ENCODE measurements at regions not wholly inside any gene's neighbourhood (a gene's known extent, or its start where the extent isn't known, plus 50 kb on each side); places are given as distances from the start of the nearest gene placed in this dataset.

- DNase-seq, result no peak
Observed at GRCh38 chr3:6532101-6532500, 328.8 kb upstream of the GRM7 start.

DNA sequence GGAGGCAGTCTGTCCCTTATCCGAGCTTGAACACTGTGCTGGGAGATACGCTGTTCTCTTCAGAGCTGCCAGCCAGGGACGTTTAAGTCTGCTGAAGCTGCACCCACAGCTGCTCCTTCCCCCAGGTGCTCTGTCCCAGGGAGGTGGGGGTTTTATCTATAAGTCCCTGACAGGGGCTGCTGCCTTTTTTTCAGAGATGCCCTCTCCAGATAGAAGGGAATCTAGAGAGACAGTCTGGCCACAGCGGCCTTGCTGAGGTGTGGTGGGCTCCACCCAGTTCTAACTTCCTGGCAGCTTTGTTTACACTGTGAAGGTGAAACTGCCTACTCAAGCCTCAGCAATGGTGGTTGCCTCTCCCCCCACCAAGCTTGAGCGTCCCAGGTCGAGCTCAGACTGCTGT is 319.9 kb upstream of the GRM7 start:
- no peak for DNase-seq

DNA sequence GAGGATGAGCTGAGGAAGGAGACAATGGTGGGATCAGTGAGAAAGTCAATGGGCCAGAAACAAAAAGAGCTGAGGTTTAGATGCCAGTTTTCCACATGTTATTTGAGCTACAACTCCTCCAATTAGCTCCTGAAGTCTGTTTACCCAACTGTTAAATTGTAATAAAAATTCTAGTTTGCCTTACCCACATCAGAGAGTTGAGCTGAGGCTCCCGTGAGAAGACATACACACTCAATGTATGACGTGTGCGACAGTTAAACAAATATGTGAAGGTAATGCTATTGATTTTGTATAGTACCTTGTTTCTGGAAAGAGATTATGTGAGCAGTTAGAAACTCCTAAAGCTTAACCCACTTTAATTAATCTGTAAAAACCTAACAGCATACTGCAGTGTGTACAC is 318.1 kb upstream of the GRM7 start:
- no peak for DNase-seq

DNA sequence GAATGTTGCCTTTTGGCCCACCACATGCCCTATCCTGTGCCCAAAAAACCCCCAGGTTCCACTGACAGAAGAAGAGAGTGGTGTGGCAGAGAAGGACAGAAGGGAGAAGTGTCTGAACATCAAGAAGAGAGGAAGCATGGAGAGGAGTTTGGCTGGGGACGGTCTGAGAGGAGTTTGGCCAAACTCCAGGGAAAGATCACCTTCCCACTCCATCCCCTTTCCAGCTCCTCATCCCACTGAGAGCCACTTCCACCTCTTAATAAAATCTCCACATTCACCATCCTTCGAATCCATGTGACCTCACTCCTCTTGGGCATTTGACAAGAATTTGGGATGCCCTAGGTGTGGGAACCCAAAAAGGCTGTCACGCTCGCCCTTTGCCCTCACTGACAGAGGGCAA is 311.6 kb upstream of the GRM7 start:
- DNase-seq, result no peak

DNA sequence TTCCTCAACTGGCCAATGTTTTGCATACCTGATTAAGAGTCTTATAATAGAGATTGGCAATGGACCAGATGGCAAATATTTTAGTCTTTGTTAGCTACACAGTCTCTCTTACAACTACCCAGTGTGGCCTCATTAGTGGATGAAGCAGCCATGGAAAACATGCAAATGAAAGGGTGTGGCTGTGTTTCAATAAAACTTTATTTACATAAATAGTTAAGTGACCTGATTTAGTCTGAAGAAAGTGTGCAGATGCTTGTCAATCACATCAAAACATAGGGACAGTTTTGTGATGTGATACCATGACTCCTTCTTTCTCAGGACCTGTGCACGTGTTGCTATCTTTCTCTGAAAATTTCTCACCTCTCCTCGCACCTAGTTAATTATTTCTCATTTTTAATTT is 309.8 kb upstream of the GRM7 start:
- no peak for DNase-seq

DNA sequence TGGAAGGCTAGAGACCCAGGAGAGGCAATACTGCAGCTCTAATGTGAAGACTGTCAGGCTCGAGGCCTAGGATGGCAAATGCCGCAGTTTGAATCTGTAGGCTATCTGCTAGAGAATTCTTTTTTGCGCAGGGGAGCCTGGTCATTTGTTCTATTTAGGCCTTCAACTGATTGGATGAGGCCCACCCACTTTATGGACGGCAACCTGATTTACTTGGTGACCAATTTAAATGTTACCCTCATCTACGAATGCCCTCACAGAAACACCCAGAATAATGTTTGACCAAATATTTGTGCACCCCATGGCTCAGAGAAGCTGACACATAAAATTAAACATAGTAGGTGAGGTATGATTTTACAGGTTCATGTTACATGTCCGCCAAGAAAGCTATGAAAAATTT is 300.7 kb upstream of the GRM7 start:
- no peak for DNase-seq

DNA sequence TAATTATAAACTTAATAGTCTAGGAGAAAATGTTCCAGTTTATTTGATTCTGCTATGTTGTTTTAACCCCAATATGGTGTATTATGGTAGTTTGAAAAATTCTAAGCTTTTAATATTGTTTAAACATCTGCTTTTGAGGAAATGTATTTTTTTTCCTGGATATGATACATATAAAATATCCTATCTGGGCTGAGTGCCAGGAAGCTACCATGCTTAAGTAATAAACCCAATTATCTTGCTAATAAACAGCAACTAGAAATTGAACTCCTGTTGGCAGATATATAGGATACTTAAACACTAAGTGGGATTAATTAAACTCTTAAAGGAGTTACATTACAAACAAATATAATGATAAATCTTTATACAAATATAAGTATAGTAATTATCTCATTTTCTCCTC is 293.7 kb upstream of the GRM7 start:
- DNase-seq, result no peak

- no peak for DNase-seq
Observed at GRCh38 chr3:6568999-6569493, 291.9 kb upstream of the GRM7 start.

DNA sequence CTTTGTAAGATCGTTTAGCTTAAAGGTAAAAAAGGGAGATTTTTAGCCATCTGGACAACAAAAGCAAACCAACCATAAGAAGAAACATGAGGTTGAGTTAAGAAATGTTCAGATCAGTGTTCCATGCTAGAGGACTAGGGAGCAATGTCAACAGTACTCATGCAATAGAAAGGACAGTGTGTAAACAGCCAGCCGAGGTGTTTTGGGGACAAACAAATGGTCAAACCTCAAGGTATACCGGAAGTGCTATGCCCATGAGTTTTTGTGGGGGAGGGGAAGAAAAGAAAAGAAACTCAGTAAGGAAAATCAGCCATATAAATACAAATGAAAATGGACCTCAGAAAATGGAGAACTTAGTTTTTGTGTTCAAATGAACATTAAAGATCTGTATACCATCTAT is 289.5 kb upstream of the GRM7 start:
- DNase-seq, result no peak

DNA sequence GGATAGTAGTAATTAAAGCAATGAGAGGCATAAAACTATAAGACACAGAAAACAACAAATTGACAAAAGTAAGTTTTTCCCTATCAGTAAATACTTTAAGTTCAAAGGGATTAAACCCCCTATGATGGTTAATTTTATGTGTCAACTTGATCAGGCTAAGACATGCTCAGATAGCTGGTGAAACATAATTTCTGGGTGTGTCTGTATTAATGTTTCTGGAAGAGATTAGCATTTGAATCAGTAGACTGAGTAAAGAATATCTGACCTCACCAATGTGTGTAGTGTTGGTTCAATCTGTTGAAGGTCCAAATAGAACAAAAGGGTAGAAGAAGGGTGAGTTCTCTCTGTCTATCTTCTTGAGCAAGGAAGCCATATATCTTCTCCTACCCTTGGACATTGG is 283.3 kb upstream of the GRM7 start:
- no peak for DNase-seq

- DNase-seq, result no peak
Observed at GRCh38 chr3:6578526-6578925, 282.4 kb upstream of the GRM7 start.

DNA sequence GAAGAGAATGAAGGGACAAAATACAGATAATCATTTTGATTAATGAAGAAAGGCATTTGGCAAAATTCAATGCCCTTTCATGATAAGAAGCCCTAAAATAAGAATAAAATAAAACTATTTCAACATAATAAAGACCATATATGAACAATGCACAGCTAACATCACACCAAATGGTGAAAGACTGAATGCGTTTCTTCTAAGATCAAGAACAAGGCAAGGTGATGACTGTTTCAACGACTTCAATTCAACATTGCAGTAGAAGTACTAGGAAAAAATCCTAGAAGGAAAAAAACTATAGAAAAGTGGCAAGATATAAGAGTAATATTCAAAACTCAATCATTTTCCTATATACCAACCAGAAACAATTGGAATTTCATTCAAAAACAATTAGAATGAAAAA is 280.1 kb upstream of the GRM7 start:
- no peak for DNase-seq

- DNase-seq, result no peak
Observed at GRCh38 chr3:6585360-6585759, 275.6 kb upstream of the GRM7 start.

DNA sequence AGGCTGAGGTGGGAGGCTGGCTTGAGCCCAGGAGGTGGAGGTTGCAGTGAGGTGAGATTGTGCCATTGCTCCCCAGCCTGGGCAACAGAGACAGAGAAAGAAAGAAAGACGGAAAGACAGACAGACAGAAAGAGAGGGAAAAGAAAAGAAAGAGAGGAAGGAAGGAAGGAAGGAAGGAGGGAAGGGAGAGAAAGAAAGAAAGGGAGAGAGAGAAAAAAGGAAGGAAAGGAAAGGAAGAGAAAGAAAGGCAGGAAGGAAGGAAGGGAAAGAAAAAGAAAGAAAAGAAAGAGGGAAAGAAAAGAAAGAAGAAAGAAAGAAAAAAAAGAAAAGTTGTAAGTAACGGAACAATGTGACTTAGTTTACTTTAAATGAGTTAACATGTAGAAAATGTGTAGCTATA is 260.7 kb upstream of the GRM7 start:
- DNase-seq, result no peak

GRCh38 chr3:6601374-6601773 is 259.5 kb upstream of the GRM7 start:
- no peak for DNase-seq

DNA sequence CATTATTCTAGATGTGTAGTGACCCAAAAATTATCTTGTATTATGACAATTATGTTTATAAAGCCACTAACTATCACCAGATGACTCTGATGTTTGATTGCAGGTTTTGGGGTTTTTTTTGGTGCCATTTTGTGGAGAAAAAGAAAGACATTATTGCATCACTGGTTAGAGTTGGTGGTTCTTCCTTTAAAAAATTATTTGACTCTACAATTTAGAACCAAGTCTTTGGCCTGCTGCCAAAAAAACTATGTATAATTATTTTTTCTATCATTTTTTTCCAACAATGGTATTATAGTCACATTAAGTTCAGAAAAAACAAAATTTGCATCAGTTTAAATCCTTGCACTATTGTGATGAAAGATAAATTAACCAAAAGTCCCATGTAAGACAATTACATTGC is 258.6 kb upstream of the GRM7 start:
- no peak for DNase-seq

DNA sequence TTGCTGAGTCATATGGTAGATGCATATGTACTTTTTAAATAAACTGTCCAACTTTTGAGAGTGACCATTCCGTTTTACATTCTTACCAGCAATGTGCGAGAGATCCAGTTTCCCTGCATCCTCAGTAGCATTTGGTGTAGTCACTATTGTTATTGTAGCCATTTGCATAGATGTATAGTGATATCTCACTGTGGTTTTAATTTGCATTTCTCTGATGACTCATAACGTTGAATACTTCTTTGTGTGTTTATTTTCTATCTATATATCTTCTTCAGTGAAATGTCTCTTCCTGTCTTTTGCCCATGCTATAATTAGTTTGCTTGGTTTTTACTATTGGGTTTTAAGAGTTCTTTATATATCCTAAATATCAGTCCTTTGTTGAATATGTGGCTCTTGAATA is 255.7 kb upstream of the GRM7 start:
- no peak for DNase-seq

- DNase-seq, result no peak
Observed at GRCh38 chr3:6608843-6609242, 252.1 kb upstream of the GRM7 start.

DNA sequence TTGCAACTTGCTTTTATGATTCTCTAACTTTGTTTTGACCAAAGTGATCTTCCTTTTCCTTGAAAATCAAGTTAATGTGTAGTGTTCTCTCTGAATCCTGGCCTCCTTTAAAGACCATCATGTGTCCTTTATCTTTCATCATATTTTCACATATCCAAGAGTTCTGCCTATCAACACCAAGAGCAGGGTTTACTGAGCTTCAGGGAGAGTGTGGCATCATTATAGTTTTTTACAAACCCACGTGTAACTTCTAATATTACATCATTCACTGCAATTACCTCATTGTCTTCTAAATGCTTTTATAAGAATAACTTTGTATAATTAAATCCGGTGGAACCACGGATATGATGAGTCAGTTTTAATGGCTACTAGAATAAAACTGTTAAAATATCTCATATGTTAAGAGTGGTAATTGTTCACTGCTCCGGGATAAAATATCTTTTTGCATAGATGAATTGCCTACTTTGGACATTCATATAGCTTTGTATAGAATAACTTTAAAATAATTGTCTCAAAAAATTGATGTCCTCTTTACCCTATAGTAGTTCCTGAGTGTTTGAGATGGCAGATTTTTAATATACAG is 248.8 kb upstream of the GRM7 start:
- no peak for DNase-seq

DNA sequence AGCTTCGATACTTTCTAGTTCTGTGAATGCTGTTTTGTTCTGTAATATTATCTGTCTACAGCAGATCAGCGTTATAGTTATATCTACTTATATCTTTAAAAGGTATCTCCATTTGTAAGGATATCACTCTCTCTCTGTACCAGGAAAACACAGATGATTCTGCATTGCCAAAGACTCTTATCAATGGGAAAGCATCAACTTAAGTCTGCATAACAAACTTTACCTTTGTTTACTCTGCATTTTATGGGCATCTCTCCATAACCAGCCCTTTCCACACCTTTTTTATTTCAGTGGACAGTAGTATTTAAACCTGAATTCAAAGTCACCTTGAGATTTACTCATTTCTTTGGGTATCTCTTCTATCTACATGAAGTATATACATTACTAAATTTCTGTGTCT is 238.7 kb upstream of the GRM7 start:
- DNase-seq, result no peak

DNA sequence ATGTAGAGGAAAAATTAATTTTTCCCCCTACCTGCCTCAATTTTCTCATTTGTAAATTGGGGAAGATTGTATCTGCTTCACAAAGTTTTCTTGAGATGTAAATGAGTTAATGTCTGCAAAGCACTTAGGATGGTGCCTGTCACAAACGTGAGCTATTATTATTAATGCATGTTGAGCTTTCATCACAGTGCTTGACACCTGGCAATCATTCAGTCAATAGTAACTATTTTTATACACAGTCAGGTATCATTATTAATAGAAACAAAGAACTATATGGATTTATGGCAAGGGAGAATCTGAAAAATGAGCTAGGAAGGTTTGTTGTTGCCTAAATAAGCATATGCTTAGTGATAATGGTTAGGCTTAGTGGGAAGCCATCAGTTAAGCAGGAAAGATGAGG is 238.2 kb upstream of the GRM7 start:
- DNase-seq, result no peak

- no peak for DNase-seq
Observed at GRCh38 chr3:6631376-6631775, 229.5 kb upstream of the GRM7 start.

GRCh38 chr3:6640907-6641306 is 220.0 kb upstream of the GRM7 start:
- DNase-seq, result no peak

- DNase-seq, result no peak
Observed at GRCh38 chr3:6644070-6644929, 216.6 kb upstream of the GRM7 start.

GRCh38 chr3:6654670-6655069 is 206.2 kb upstream of the GRM7 start:
- no peak for DNase-seq

Data from SW 1271 (cell line).